H9 (cell line): ENCODE measurements at regions not wholly inside any gene's neighbourhood (a gene's known extent, or its start where the extent isn't known, plus 50 kb on each side); places are given as distances from the start of the nearest gene placed in this dataset.

Experiments used
- DNase-seq: peaks from one replicate; pipeline ENCODE4 v3.0.0-alpha.2; 2017
- H2AFZ ChIP-seq: one replicate; pipeline ENCODE4 v1.6.1; 2013; ENCODE audit warnings: mild to moderate bottlenecking, low read length, control low read depth, moderate library complexity
- H2AK5ac ChIP-seq: 2 replicates; pipeline ENCODE4 v1.6.1; 2013; ENCODE audit warnings: low read length, control low read depth, mixed read lengths; ENCODE audit not compliant: insufficient read length
- H2BK120ac ChIP-seq: one replicate; pipeline ENCODE4 v1.6.1; 2013; ENCODE audit warnings: low read depth, mild to moderate bottlenecking, low read length, control low read depth, inconsistent platforms; ENCODE audit not compliant: poor library complexity, severe bottlenecking
- H2BK12ac ChIP-seq: 2 replicates; pipeline ENCODE4 v1.6.1; 2013; ENCODE audit warnings: low read length, control low read depth, mixed read lengths, low read depth; ENCODE audit not compliant: insufficient read length
- H2BK15ac ChIP-seq: 2 replicates; pipeline ENCODE4 v1.6.1; 2013; ENCODE audit warnings: low read depth, low read length, control low read depth
- H2BK20ac ChIP-seq: one replicate; pipeline ENCODE4 v1.6.1; 2013; ENCODE audit warnings: low read depth, mild to moderate bottlenecking, low read length, control low read depth, inconsistent platforms; ENCODE audit not compliant: poor library complexity, severe bottlenecking
- H2BK5ac ChIP-seq: 2 replicates; pipeline ENCODE4 v1.6.1; 2013; ENCODE audit warnings: low read length, control low read depth, mixed read lengths; ENCODE audit not compliant: insufficient read length
- H3K14ac ChIP-seq: 2 replicates; pipeline ENCODE4 v1.6.1; 2013; ENCODE audit warnings: low read length, control low read depth; ENCODE audit not compliant: insufficient read depth
- H3K18ac ChIP-seq: 2 replicates; pipeline ENCODE4 v1.6.1; 2013; ENCODE audit warnings: low read depth, mild to moderate bottlenecking, mixed read lengths, low read length, control low read depth; ENCODE audit not compliant: insufficient read length
- H3K23ac ChIP-seq: 2 replicates; pipeline ENCODE4 v1.6.1; 2013; ENCODE audit warnings: low read length, control low read depth, mixed read lengths, low read depth; ENCODE audit not compliant: insufficient read length
- H3K23me2 ChIP-seq: 2 replicates; pipeline ENCODE4 v1.6.1; 2013; ENCODE audit warnings: low read depth, mild to moderate bottlenecking, mixed read lengths, low read length, control low read depth; ENCODE audit not compliant: insufficient read length, poor library complexity, severe bottlenecking
- H3K27ac ChIP-seq: 2 replicates; pipeline ENCODE4 v1.5.1; 2013; ENCODE audit warnings: low read length, control low read depth, mixed read lengths, low read depth; ENCODE audit not compliant: insufficient read length
- H3K27me3 ChIP-seq: 2 replicates; pipeline ENCODE4 v1.6.1; 2013; ENCODE audit warnings: low read length, control low read depth, inconsistent platforms; ENCODE audit not compliant: insufficient read depth
- H3K4ac ChIP-seq: 2 replicates; pipeline ENCODE4 v1.6.1; 2013; ENCODE audit warnings: low read depth, mild to moderate bottlenecking, control low read depth, inconsistent platforms, low read length, moderate library complexity
- H3K4me1 ChIP-seq: 2 replicates; pipeline ENCODE4 v1.6.1; 2013; ENCODE audit warnings: low read length, control low read depth, inconsistent platforms; ENCODE audit not compliant: insufficient read depth
- H3K4me2 ChIP-seq: 2 replicates; pipeline ENCODE4 v1.6.1; 2013; ENCODE audit warnings: low read length, control low read depth, mixed read lengths; ENCODE audit not compliant: insufficient read length, insufficient read depth
- H3K56ac ChIP-seq: 2 replicates; pipeline ENCODE4 v1.6.1; 2013; ENCODE audit warnings: low read depth, mild to moderate bottlenecking, mixed read lengths, low read length, control low read depth; ENCODE audit not compliant: insufficient read length
- H3K79me1 ChIP-seq: 2 replicates; pipeline ENCODE4 v1.6.1; 2013; ENCODE audit warnings: low read depth, mild to moderate bottlenecking, moderate library complexity, low read length, control low read depth, inconsistent platforms; ENCODE audit not compliant: insufficient read depth, poor library complexity, severe bottlenecking
- H3K79me2 ChIP-seq: 2 replicates; pipeline ENCODE4 v1.6.1; 2013; ENCODE audit warnings: low read length, control low read depth, inconsistent platforms; ENCODE audit not compliant: insufficient read depth
- H3K9ac ChIP-seq: 2 replicates; pipeline ENCODE4 v1.6.1; 2013; ENCODE audit warnings: low read length, control low read depth, mixed read lengths; ENCODE audit not compliant: insufficient read length; ENCODE audit errors: extremely low read depth
- H3K9me3 ChIP-seq: one replicate; pipeline ENCODE4 v1.6.1; 2013; ENCODE audit warnings: low read depth, low read length, inconsistent platforms; ENCODE audit not compliant: control insufficient read depth
- H3T11ph ChIP-seq: one replicate; pipeline ENCODE4 v1.6.1; 2013; ENCODE audit warnings: mild to moderate bottlenecking, low read length, control low read depth, inconsistent platforms
- H4K20me1 ChIP-seq: one replicate; pipeline ENCODE4 v1.6.1; 2013; ENCODE audit not compliant: control insufficient read depth, insufficient read length, insufficient read depth
- H4K5ac ChIP-seq: 2 replicates; pipeline ENCODE4 v1.6.1; 2013; ENCODE audit warnings: low read depth, mild to moderate bottlenecking, mixed read lengths, low read length, control low read depth; ENCODE audit not compliant: insufficient read length
- H4K8ac ChIP-seq: replicated peaks from 2 replicates; pipeline ENCODE4 v1.6.1; 2013; ENCODE audit warnings: low read length, control low read depth, mixed read lengths, low read depth; ENCODE audit not compliant: insufficient read length
- H4K91ac ChIP-seq: 2 replicates; pipeline ENCODE4 v1.6.1; 2013; ENCODE audit warnings: low read depth, mild to moderate bottlenecking, moderate library complexity, mixed read lengths, low read length, control low read depth; ENCODE audit not compliant: insufficient read length
- H3K27ac Mint-ChIP-seq, 3 experiments: 2 replicates in 2 of 3; 3 replicates in 1 of 3; pipeline ENCODE4 v1.8.0; 2020 to 2021; ENCODE audit warnings: mixed read lengths in 3 of 3, mild to moderate bottlenecking in 1 of 3, moderate library complexity in 1 of 3
- H3K27me3 Mint-ChIP-seq: 2 replicates; pipeline ENCODE4 v1.8.0; 2021; ENCODE audit warnings: low read depth, mild to moderate bottlenecking, moderate library complexity, mixed read lengths
- H3K36me3 Mint-ChIP-seq, 3 experiments: 2 replicates in 2 of 3; 3 replicates in 1 of 3; pipeline ENCODE4 v1.8.0; 2020 to 2021; ENCODE audit warnings: low read depth in 3 of 3, mixed read lengths in 3 of 3; ENCODE audit not compliant: insufficient read depth in 1 of 3
- H3K4me1 Mint-ChIP-seq, 2 experiments: 2 replicates each; pipeline ENCODE4 v1.8.0; 2020; ENCODE audit warnings: mixed read lengths in 2 of 2
- H3K4me3 Mint-ChIP-seq, 2 experiments: 2 replicates in 1 of 2; 3 replicates in 1 of 2; pipeline ENCODE4 v1.8.0; 2020 to 2021; ENCODE audit warnings: mild to moderate bottlenecking in 2 of 2, mixed read lengths in 2 of 2, moderate library complexity in 1 of 2
- H3K9me3 Mint-ChIP-seq, 2 experiments: 2 replicates in 1 of 2; 3 replicates in 1 of 2; pipeline ENCODE4 v1.8.0; 2020; ENCODE audit warnings: mild to moderate bottlenecking in 2 of 2, mixed read lengths in 2 of 2, moderate library complexity in 1 of 2
- whole genome bisulfite sequencing: extraction: QIAGEN DNeasy Blood & Tissue Kit; methylation state at CpG from one replicate; pipeline ENCODE4 v1.1.7; 2013; ENCODE audit warnings: missing lambda C conversion rate, low lambda C conversion rate, mixed read lengths; ENCODE audit not compliant: insufficient read length; ENCODE audit errors: extremely low coverage; 5-methylcytosine and 5-hydroxymethylcytosine counted together
- TF ChIP-seq, protein P1 (sequence below): fragments of 200-600 bp; sonication (generic); conservative IDR thresholded peaks from 3 replicates; pipeline ENCODE4 v1.8.0; 2021; ENCODE audit warnings: antibody characterized with exemption, mild to moderate bottlenecking

DNA sequence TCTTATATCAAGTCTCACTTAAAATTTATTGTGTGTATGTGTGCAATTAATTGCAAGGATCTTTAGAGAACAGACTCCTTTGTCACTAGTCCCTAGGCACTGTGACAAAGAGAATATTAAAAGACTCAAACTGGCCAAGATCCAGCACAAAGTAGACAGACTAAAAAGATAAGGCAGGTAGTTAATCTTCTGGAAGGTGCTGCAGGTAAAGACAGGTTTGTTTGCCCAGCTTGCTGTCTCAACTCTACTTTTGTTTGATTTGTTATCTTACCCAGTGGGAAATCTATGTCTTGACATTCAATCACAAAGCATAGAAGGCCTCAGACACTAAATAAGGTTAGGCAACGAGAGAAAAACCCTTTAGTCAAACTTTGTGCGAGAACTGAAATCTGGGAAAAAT is 807.9 kb upstream of the LRRN3 start:
- Mint-ChIP-seq H3K27me3 (no peaks in the 10 kb centered on the region), H3K36me3 (no peaks in the 10 kb centered on the region), H3K9me3 (no peaks in the 10 kb centered on the region), H3K4me3 (no peak overlapping the region), H3K27ac (no peak overlapping the region), H3K4me1 (peaks cover 13 to 17% of the 10 kb centered on the region in 2 experiments)
- Histone ChIP-seq H3T11ph (no peak overlapping the region), H3K9me3 (no peaks in the 10 kb centered on the region), H3K56ac (no peak overlapping the region), H2AK5ac (no peak overlapping the region), H3K79me2 (no peaks in the 10 kb centered on the region), H3K23me2 (no peaks in the 10 kb centered on the region), H4K5ac (no peak overlapping the region), H3K4me1 (no peaks in the 10 kb centered on the region), H3K9ac (no peak overlapping the region), H2BK15ac (no peak overlapping the region), H2BK12ac (no peak overlapping the region), H3K18ac (no peak overlapping the region), H3K4me2 (no peak overlapping the region), H3K4ac (no peak overlapping the region), H3K79me1 (no peaks in the 10 kb centered on the region), H4K91ac (no peak overlapping the region), H4K8ac (no peak overlapping the region), H3K23ac (no peak overlapping the region), H2BK5ac (no peak overlapping the region), H4K20me1 (no peaks in the 10 kb centered on the region), H3K14ac (no peak overlapping the region), H2AFZ (no peak overlapping the region), H3K27ac (no peak overlapping the region), H2BK120ac (no peak overlapping the region), H2BK20ac (no peak overlapping the region), H3K27me3 (no peaks in the 10 kb centered on the region)
- no peak for DNase-seq
- no CpG with 5 or more reads among the region's 2 CpGs for WGBS
- TF ChIP-seq, protein P1, sequence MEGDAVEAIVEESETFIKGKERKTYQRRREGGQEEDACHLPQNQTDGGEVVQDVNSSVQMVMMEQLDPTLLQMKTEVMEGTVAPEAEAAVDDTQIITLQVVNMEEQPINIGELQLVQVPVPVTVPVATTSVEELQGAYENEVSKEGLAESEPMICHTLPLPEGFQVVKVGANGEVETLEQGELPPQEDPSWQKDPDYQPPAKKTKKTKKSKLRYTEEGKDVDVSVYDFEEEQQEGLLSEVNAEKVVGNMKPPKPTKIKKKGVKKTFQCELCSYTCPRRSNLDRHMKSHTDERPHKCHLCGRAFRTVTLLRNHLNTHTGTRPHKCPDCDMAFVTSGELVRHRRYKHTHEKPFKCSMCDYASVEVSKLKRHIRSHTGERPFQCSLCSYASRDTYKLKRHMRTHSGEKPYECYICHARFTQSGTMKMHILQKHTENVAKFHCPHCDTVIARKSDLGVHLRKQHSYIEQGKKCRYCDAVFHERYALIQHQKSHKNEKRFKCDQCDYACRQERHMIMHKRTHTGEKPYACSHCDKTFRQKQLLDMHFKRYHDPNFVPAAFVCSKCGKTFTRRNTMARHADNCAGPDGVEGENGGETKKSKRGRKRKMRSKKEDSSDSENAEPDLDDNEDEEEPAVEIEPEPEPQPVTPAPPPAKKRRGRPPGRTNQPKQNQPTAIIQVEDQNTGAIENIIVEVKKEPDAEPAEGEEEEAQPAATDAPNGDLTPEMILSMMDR: no peak
